HG03097 (cell line): ENCODE measurements at regions not wholly inside any gene's neighbourhood (a gene's known extent, or its start where the extent isn't known, plus 50 kb on each side); places are given as distances from the start of the nearest gene placed in this dataset.

Experiments
- ATAC-seq: cut with Tn5 transposase; IDR thresholded peaks from one replicate; pipeline ENCODE4 v1.9.1; 2021; ENCODE audit not compliant: unreplicated experiment, low FRiP score

GRCh38 chr10:4022473-4022872, 237.5 kb upstream of the KLF6 start:
- ATAC-seq: no peak

GRCh38 chr10:4020631-4021030, 235.6 kb upstream of the KLF6 start:
- ATAC-seq: no peak

DNA sequence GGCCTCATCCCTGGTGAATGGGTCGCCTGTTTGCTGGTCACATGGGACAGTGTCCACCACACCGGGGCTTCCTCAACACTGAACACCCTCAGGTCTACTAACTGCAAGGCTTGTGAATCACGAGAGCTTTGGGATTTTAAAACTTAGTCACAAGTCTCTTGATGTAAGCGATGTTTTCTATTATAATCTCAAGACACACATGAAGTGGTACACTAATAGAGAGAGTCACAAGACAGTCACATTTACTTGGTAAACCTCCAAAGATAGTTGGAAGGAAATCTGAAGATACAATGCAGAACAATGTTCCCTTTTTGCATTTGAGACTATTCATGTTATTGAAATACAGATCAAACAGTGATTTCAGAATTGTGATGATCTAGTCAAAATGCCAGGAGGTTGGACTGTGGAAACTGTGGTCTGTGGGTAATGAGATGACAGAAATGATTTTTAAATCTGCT, 233.1 kb upstream of the KLF6 start:
- ATAC-seq: no peak

DNA sequence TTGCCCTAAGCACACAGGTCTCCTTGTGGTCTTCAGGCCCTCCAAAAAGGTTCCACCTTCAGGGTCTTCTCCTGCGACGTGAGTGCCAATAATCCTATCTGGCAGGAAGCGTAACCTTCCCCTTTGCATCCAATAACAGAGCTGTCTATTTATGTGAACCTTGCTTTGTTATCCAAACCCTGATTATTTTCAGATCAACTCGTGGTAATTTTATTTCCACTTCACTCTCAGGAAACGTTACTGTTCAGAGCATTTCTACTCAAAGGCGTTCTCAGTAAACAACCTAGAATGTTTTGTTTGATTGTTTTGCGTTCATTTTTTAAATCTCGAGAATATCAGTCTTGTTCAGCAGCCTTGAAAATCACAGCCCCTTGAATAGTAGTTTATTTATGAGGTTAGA, 232.3 kb upstream of the KLF6 start:
- no peak for ATAC-seq

GRCh38 chr10:4016214-4016740, 231.3 kb upstream of the KLF6 start:
- no peak for ATAC-seq

GRCh38 chr10:4013651-4014121, 228.7 kb upstream of the KLF6 start:
- no peak for ATAC-seq

GRCh38 chr10:4012848-4013247, 227.8 kb upstream of the KLF6 start:
- no peak for ATAC-seq

GRCh38 chr10:4011136-4011812, 226.3 kb upstream of the KLF6 start:
- no peak for ATAC-seq

DNA sequence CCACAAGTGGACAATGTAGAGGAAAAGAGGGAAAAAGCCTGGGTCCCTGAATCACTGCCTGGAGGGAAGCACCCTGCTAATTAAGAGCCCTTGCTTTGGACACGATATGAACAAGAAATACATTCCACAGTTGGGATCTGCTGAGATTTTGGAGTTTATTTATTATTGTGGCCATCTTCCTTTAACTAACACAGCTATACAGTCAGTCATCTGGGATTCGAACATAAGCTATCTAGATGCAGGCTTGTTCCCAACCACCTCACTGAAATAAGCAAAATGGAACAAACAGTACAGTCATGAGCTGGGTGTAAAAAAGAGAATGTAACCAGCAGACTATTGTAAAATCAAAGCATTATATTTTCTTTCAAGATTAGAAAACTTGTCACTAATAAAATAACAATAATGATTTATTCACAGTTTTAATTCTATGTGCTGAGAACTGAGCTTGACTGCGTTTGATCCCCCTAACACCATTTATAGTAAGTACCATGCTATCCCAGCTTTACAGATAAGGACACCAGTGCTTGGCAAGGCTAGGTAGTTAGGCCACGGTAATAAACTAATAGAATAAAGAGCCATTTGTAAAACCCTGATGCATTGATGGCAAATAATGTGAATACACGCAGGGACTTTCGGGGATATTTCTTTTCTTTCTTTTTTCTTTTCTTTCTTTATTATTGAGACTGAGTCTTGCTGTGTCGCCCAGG, 223.8 kb upstream of the KLF6 start:
- no peak for ATAC-seq

- ATAC-seq: no peak
These were observed 222.8 kb upstream of the KLF6 start for GRCh38 chr10:4007771-4008170.

DNA sequence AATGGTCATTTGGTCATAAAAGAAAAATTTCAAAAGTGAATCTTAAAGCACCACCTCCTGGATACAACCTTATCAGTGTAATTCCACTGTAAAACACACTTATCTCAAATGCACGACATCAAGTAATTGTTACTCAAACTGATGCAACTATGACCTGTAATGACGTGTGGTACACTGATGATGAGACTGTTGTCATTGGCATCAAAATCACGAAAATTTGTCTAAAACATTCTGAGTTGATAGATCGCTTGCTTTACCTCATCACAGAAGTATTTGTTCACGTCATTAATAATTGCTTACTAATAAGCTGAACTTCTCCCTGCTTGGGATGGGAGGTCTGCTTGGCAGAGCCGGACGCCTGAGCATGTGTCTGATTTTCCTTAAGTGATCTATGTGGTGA, 221.8 kb upstream of the KLF6 start:
- ATAC-seq: no peak

- ATAC-seq: no peak
These were observed 221.0 kb upstream of the KLF6 start for GRCh38 chr10:4006051-4006450.

DNA sequence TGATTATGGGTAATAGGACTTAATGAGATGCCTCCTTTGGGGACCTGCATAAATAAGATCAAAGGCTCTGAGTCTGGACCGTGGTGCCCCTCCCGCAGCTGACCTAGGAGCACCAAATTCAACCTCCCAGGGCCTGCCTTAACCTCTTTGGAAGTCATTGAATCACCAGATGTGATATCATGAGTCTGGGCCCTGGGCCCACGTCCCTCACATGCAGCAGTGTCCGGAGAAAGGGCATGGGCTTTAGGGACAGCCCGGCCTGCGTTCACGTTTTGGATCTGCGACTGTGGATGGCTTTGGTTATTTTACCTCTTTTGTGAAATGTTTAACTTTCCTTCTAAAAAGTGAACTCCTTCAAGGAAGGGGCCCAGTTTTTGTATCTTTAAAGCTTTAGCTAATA, 220.0 kb upstream of the KLF6 start:
- no peak for ATAC-seq

GRCh38 chr10:4004144-4004543, 219.1 kb upstream of the KLF6 start:
- no peak for ATAC-seq

GRCh38 chr10:4003348-4003973, 218.5 kb upstream of the KLF6 start:
- ATAC-seq: no peak

- ATAC-seq: no peak
These were observed 216.8 kb upstream of the KLF6 start for GRCh38 chr10:4001811-4002210.

DNA sequence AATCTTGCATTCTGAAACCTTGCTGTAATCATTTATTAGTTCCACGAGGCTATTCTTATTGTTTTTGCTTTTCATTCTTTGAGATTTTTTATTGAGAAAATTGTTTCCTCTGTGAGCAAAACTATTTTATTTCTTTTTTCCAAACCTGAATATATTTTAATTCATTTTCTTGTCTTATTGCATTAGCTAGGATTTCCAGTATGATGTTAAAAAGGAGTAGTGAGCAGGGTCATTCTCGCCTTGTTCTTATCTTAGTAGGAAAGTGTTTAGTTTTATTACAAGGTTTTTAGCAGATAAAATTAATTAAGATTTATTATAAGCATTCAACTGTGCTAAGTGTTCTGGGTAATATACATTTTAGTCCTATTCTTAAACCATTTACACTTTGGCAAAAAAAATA, 214.6 kb upstream of the KLF6 start:
- no peak for ATAC-seq

DNA sequence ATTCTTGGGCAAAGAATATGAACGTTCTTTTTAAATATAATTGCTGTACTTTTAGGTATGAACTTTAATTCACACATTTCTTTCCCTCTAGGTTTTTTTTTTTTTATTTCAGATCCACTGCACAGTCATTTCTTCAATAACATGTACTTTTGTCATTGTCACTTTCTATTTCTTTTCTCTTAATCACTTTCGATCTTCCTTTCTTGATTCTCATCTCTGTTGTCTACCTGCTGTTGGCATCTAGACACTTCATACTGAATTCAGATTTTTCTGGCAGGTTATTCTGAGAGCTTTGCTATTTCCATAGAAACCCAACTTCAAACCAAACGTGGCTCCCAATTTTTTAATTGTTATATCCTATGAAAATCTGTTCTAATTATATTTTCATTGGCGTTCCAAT, 211.7 kb upstream of the KLF6 start:
- no peak for ATAC-seq

DNA sequence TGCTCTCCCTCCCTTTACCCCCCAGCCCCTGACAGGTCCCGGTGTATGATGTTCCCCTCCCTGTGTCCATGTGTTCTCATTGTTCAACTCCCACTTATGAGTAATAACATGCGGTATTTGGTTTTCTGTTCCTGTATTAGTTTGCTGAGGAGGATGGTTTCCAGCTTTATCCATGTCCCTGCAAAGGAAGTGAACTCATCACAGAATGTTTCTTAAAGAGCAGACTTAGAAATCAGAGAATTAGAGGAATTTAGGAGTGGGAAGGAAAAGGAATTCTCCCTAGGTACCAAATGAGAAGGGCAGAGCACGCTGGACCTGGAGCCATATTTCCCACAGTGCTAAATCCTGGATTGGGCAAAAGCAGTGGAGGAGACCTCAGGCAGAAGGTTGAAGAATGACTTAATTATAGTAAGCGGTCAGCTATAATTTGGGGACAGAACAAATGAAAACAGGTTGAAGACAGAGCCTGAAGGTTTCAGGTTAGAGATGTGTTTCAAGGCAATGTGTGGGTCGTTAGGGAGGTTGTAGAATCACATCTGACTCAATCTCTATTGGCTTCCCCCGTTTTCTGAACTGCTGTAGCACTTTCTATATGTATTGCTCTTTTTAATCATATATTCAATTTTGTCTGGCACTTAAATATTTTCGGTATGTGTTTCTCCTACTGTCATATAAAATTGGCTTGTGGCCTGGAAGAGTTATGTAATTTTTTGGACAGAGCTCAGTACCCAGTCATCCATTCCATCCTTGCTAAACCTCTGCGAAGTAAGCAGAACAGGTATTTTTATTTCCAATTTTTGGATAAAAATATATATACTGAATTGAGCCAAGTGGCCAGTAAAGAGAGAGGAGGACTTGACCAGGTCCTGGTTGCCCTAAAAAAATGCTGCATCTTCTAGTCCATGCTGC, 210.5 kb upstream of the KLF6 start:
- ATAC-seq: no peak

- no peak for ATAC-seq
These were observed 207.6 kb upstream of the KLF6 start for GRCh38 chr10:3992382-3993178.
